ENCODE measurements at regions not wholly inside any gene's neighbourhood (a gene's known extent, or its start where the extent isn't known, plus 50 kb on each side); places are given as distances from the start of the nearest gene placed in this dataset.

- TF ChIP-seq, protein P1, sequence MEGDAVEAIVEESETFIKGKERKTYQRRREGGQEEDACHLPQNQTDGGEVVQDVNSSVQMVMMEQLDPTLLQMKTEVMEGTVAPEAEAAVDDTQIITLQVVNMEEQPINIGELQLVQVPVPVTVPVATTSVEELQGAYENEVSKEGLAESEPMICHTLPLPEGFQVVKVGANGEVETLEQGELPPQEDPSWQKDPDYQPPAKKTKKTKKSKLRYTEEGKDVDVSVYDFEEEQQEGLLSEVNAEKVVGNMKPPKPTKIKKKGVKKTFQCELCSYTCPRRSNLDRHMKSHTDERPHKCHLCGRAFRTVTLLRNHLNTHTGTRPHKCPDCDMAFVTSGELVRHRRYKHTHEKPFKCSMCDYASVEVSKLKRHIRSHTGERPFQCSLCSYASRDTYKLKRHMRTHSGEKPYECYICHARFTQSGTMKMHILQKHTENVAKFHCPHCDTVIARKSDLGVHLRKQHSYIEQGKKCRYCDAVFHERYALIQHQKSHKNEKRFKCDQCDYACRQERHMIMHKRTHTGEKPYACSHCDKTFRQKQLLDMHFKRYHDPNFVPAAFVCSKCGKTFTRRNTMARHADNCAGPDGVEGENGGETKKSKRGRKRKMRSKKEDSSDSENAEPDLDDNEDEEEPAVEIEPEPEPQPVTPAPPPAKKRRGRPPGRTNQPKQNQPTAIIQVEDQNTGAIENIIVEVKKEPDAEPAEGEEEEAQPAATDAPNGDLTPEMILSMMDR (conservative IDR thresholded peaks at IDR 0.05; ENCODE audit: low read depth, low read length): no peak
- TF ChIP-seq RAD21 (IDR thresholded peaks at IDR 0.05; ENCODE audit: low read length): no peak
- no peak for TF ChIP-seq RFX5 (IDR thresholded peaks at IDR 0.05; ENCODE audit: low read depth, low read length)
- TF ChIP-seq POLR2A (IDR thresholded peaks at IDR 0.05; ENCODE audit: low read depth, low read length): no peak
- no peak for TF ChIP-seq ELK1 (IDR thresholded peaks at IDR 0.05; ENCODE audit: borderline replicate concordance, low read depth, low read length)
- no peak for TF ChIP-seq CEBPB (IDR thresholded peaks at IDR 0.05; ENCODE audit: low read depth, low read length)
These were observed 637.1 kb upstream of the RIOK2 start for GRCh38 chr5:97820138-97820537.
